ENCODE measurements at regions not wholly inside any gene's neighbourhood (a gene's known extent, or its start where the extent isn't known, plus 50 kb on each side); places are given as distances from the start of the nearest gene placed in this dataset.

GRCh38 chr22:49093192-49093880 lies 734.3 kb downstream of the BRD1 start:
- DNase-seq (ENCODE audit: low spot score): no peak

DNA sequence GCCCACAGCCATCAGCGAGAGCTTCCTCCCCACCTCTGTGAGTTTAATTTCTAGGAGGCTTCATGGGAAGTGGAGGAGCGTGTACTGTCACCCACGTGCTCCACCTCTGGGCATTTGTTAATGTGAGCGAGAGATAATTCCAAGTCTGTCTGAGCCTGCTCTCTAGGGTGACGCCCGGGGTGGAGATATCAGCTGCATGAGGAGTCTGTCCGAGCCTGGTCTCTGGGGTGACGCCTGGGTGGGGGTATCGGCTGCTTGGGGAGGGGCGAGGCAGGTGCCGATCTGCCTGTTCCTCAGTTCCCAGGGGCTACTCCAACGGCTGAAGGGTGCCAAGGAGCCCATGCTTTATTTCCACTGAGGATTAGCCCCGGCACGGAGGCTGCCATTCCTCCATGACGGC lies 735.0 kb downstream of the BRD1 start:
- no peak for DNase-seq (ENCODE audit: low spot score)

- no peak for DNase-seq (ENCODE audit: low spot score)
Measured at GRCh38 chr22:49091917-49092545, 735.6 kb downstream of the BRD1 start.

DNA sequence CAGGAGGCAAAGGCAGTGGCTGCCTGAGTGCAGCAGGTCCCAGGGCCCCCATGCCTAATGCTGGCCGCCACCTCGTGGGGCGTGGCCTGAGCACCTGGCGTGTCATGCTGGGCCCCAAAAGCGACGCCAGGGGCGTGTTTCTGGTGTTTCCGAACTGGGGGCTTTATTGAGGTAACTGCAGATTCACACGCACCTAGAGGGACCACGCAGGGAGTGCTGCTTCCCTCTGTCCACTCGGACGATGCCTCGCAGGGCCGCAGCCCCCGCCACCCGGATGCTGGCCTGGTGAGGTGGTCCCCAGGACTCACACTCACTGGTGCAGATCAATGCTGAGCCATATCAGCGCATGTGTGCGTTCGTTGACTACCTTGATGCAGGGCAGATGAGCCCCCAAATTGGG lies 736.2 kb downstream of the BRD1 start:
- no peak for DNase-seq (ENCODE audit: low spot score)

- DNase-seq (ENCODE audit: low spot score): no peak
Measured at GRCh38 chr22:49090853-49091135, 736.9 kb downstream of the BRD1 start.

DNA sequence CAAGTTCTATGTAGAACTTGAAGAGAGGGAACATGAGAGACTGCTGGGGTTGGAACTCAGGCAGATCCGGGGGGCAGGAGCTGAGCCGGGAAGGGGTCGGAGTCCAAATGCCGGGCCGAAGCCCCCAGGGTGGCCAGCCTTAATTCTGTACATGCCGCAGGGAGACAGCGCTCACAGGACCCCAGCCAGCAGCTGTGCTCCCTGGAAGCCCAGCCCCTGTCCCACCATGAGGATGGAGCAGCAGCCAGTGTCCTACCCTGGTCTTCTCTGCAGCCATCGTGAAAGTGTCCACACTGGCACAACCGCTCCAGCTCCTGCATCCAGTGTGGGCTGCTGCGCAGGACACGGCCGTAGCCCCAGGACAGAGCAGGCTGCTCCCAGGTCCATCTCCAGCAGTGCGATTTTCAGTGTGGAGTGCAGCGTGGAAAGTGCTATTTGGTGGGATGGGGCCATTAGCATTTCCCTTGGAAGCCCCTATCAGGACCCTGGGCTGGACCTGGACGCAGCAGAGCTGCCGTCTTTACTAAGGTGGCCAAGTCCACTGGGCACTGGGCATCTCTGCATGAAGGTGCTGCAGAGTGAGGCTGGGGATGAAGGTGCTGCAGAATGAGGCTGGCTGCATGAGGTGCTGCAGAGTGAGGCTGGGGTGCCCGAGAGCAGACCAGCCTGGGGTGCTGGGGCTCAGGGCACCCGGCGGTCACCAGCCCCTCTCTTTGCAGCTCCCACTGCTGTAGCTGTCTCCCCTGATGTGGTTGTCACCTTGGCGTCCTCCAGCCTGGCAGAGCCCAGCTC lies 737.4 kb downstream of the BRD1 start:
- no peak for DNase-seq (ENCODE audit: low spot score)

DNA sequence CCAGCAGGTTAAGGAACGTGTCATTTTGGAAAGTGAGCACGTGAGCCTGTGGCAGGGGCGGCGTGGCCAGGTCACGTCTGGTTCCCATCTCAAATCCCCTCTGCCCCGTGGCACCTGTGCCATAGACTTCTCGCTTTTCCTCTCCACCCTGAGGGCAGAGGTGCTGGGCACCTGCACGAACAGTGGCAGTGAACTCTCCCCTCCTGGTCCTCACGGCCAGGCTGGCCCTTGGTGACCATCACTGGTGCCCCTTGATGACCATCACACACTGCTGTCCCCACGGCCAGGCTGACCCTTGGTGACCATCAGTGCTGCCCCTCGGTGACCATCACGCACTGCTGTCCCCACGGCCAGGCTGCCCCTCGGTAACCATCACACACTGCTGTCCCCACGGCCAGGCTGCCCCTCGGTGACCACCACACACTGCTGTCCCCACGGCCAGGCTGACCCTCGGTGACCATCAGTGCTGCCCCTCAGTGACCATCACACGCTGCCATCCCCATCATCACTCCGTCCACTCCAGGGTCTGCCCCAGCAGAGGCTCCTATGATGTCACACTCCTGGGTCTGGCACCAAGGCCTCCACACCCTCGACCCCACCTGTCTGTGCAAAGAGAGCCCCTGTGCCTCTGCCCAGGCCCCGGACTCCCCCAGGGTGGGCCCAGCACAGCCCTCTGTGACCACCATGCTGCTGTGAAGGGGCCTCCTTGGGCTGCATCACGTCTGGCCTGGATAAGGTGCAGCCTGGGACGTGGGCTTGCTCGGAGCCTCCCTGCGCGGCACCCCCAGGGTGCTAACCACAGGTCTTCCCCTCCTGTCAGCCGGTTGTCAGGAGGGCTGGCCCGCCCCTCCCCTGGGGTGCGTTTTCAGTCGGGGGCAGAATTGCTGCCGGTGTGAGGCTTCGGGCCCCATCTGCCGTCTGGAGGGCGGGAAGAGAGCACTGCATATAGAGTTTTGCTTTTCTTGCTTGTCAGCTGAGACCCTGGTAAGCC lies 738.6 kb downstream of the BRD1 start:
- DNase-seq (ENCODE audit: low spot score): no peak

DNA sequence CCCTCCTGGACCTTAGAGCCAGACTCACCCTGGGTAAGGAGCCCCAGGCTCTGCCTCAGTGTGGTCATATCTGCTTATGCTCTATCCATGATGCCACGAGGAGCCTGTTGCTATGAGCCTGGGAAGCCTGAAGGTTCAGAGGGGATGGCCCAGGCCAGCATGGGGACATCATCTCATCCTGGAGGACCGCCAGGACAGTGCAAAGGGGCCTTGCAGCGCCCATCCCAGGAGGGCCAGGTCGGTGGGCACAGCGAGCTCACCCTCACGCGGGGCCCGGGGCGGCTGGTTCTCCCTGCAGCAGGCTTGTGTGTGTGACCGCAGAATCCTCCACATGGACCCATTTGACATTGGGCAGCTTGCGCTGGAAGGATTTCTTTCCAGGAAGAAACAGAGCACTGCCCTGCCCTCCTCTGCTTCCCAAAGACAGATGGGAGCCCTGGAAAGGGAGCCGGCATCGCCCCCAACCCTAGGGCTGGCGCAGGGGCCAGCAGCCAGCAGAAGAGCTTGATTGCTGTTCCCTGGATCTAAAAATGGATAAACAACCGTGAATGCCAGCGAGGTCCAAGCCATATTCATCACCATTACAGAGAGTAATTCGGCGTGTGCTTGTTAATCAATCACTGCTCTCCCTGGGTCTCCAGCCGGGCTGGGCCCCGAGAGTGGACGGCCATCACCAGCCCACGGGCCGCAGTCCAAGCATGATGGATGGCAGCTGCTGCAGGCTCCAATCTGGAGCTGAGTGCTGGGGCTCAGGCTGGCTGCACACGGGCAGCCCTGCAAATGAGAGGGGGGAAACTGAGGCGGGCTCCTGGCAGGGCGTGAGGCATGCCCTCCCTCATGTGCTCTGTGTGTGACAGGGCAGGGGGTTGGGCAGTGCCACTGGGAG lies 739.7 kb downstream of the BRD1 start:
- DNase-seq (ENCODE audit: low spot score): no peak

DNA sequence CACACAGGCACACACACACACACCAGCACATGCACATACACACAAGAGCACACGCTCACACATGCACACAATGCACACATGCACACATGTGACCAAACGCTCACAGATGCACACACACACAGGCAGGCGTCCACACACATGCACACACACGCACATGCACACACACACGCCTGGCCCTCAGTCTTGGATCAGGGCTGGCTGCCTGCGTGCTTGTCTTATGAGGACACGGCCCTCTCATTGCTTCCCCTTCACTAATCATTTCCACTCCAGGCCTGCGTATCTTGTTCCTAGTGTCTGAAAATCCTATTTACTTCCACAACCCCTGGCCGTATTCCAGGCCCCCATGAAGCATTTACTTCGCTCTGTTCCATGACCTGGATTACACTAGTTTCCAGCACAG lies 740.5 kb downstream of the BRD1 start:
- no peak for DNase-seq (ENCODE audit: low spot score)

GRCh38 chr22:49086606-49087157 lies 741.0 kb downstream of the BRD1 start:
- no peak for DNase-seq (ENCODE audit: low spot score)

DNA sequence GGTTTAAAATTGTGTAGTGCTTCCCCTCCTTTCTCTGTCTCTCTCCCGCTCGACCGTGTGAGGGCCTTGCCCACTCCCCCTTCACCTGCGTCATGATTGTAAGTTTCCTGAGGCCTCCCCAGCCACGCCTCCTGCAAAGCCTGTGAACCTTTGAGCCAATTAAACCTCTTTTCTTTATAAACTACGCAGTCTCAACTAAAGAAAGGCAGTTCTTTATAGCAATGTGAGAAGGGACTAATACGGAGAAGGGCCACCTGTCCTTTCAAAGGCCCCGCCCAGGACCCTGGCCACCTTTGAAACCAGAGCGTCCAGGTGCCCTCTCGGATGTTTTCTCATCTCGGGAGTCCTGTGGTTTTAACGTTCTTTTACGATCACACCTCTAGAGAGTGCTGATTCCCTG lies 741.5 kb downstream of the BRD1 start:
- DNase-seq (ENCODE audit: low spot score): no peak

- DNase-seq (ENCODE audit: low spot score): no peak
Measured at GRCh38 chr22:49084206-49084605, 743.5 kb downstream of the BRD1 start.

- no peak for DNase-seq (ENCODE audit: low spot score)
Measured at GRCh38 chr22:49083607-49084006, 744.1 kb downstream of the BRD1 start.

DNA sequence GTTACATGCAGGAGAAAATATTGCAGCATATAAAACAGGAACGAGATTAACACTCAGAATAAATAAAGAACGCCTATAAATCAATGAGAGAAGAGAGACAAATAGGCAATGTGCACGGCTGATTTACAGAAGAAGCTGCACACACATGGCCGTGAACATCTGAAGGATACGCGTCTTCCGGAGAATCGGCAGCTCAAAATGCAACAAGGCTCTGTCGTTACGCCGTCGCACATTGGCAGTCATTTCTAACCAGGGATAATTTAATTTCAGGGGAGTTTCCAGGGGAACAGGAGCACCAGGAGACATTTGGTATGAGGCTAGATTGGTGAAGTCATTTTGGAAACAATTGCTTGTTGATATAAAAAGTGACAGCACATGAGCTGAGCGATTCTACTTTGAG lies 745.2 kb downstream of the BRD1 start:
- no peak for DNase-seq (ENCODE audit: low spot score)

DNA sequence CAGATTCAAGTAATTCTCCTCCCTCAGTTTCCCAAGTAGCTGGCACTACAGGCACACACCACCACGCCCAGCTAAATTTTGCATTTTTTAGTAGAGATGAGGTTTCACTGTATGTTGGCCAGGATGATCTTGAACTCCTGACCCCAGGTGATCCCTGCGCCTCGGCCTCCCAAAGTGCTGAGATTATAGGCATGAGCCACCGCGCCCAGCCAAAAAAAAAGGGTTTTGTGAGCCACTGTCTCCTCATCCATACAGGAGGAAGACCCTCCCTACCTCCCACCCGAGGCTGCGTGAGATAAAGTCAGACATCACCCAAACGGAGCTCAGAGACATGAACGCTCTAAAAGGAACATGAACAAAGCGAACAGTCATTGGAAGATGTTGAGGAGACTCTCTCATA lies 745.7 kb downstream of the BRD1 start:
- DNase-seq (ENCODE audit: low spot score): no peak

DNA sequence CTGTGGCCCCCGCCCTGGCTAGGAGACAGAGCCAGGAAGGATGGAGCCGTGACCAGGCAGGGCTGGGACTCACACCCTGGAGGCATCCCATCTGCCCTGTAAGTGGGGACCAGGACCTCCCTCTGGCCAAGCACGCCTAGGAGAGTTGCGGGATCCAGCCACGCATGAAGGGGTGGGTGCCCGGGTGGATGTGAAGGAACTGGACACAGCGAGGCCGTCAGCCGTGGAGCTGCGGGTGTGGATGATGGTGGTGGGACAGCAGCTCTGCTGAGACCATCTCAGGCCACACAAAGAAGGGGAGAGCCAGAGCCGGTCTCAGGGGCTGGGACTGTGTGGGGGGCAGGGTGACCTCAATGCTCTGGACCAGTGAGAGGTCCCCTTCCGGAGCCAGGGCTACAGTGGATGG lies 746.4 kb downstream of the BRD1 start:
- DNase-seq (ENCODE audit: low spot score): no peak

- DNase-seq (ENCODE audit: low spot score): no peak
Measured at GRCh38 chr22:49080631-49081030, 747.0 kb downstream of the BRD1 start.

- no peak for DNase-seq (ENCODE audit: low spot score)
Measured at GRCh38 chr22:49079743-49080500, 747.8 kb downstream of the BRD1 start.

GRCh38 chr22:49079027-49079725 lies 748.5 kb downstream of the BRD1 start:
- DNase-seq (ENCODE audit: low spot score): no peak

Data from AG08396 (cell line).